PC-9 (cell line): ENCODE measurements at regions not wholly inside any gene's neighbourhood (a gene's known extent, or its start where the extent isn't known, plus 50 kb on each side); places are given as distances from the start of the nearest gene placed in this dataset.

Experiments
- CTCF ChIP-seq: fragments of 200-600 bp; sonication (generic); conservative IDR thresholded peaks from 2 replicates; pipeline ENCODE4 v1.6.1; 2017; ENCODE audit warnings: mixed run types, antibody characterized with exemption, mild to moderate bottlenecking, moderate library complexity
- EZH2 ChIP-seq: fragments of 200-600 bp; sonication (generic); IDR thresholded peaks from 2 replicates; pipeline ENCODE4 v1.8.0; 2017; ENCODE audit warnings: antibody characterized with exemption, low read depth

- TF ChIP-seq EZH2 (no peak), CTCF (no peak)
These were observed 215.9 kb upstream of the LRRC3B start for GRCh38 chr3:26406636-26407035.
